Right lung (tissue), 2 donors: ENCODE measurements at regions not wholly inside any gene's neighbourhood (a gene's known extent, or its start where the extent isn't known, plus 50 kb on each side); places are given as distances from the start of the nearest gene placed in this dataset.
"Not testable (repeated sequence)": the region's sequence is repeated elsewhere in the genome, so short reads cannot be mapped to it uniquely, and the experiment has no call there.

Experiments
- DNase-seq, 2 donors: peaks; one replicate each; pipeline ENCODE4 v3.0.0-alpha.2; 2013

GRCh38 chr20:29687438-29687837 is 1570.0 kb upstream of the DEFB115 start:
- DNase-seq: no peak

DNA sequence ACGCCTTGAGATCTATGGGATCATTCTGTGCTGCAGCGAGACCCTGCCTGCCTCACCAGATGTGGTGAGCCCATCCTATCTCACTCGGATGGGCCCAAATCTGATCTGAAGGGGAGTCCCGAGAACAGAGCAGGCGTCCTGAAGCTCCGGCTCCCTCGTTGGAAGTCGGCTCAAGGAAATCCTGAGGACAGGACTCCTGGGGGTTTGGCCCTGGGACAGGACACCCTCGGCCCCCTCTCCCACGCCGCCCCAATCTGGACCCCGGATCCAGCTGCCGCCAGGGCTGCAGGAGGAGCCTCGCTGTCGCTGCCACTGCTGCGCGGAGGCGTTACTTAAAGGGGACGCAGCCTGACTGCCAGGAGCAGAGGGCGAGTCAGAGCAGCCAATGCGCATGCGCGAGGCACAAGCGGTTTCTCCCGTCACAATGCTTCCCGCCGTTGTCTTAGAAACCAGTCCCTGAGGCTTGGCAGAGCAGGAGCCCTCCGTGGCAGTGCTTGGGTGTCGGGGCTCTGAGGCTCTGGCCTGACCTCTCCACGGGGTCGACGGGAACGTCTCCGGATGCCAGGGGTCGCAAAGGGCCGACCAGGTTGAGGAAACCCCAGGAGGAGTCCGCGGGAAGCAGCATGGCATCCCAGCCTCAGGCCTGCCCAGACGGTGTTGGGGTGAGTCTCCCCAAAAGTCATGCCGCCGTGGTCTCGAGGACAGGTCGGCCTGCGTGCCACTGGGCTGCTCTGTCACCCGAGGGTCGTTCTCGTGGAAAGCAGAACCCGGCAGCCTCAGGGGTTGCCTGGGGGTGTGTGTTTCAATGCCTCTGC is 1567.8 kb upstream of the DEFB115 start:
- DNase-seq: no peak

- no peak for DNase-seq
Measured at GRCh38 chr20:29690274-29690673, 1567.2 kb upstream of the DEFB115 start.

DNA sequence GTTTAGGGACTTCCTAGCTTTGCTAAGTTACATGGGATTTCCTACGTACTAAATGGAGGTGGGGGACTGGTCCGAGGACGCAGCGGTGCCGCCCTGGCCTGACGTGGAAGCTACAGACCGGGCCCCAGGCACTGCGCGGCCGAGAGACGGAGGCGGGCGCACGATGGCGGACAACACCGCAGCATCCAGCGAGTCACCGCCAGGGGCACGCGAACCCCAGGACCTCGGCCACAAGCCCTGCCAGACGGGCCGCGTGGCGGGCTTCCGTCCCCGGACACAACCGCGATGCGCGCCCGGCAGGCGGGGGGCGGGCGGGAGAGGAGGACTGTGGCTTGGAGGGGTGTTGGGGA is 1516.9 kb upstream of the DEFB115 start:
- DNase-seq: no peak

GRCh38 chr20:29740951-29741593 is 1516.4 kb upstream of the DEFB115 start:
- DNase-seq: no peak

GRCh38 chr20:29741594-29741893 is 1515.9 kb upstream of the DEFB115 start:
- no peak for DNase-seq

- no peak for DNase-seq
Measured at GRCh38 chr20:29741894-29742698, 1515.4 kb upstream of the DEFB115 start.

DNA sequence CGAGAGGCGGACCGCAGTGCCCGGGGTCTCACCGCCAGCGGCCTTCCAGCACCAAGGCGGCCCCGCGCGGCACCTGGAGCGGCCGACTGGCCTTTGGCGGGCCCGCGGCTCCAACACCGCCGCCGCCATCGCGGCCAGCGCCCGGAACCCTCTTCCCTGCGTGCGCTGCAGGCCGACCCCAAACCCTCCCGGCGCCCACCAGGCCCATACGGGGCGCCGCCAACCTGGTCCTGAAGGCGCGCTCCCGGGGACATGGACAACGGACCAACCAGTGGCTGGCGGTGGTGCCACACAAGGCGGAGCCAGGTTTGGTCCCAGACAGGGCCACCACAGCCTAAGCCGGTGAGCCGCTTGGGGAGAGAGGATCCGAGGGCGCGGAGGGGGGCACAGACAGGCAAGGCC is 1514.8 kb upstream of the DEFB115 start:
- DNase-seq: no peak

GRCh38 chr20:29743101-29743931 is 1514.1 kb upstream of the DEFB115 start:
- DNase-seq: no peak

- DNase-seq: no peak
Measured at GRCh38 chr20:29744071-29744470, 1513.4 kb upstream of the DEFB115 start.

DNA sequence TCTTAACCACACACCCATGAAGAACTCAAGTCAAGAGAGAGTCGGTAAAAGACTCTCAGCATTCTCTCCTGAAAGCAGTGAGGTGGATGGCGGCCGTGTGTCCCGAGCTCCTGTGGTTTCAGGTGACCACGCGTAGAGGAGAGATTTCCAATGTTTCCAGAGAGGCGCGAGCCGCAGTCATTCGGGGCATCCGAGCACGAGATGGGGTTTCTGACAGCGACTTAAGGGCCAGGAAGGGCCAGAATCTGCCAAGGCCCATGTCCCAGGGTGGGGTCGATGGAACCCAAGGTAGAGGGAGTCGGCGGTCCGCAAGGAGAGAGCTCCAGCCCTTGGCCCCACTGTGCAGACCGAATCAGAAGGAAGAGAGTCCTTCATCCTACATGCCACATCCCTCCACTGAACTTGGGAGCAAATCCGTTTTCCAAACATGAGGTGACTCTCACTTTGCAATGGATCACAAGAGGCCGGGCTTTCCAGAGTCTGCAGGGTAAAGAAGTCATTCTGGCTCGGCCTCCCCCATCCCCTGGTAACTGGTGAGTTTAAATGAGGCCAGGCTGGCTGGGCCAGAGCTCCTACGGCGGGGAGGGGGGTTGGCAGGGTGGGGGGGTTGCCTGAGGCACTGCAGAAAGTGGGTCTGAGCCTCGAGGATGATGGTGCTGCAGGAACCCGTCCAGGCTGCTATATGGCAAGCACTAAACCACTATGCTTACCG is 1511.8 kb upstream of the DEFB115 start:
- DNase-seq: not testable (repeated sequence)

DNA sequence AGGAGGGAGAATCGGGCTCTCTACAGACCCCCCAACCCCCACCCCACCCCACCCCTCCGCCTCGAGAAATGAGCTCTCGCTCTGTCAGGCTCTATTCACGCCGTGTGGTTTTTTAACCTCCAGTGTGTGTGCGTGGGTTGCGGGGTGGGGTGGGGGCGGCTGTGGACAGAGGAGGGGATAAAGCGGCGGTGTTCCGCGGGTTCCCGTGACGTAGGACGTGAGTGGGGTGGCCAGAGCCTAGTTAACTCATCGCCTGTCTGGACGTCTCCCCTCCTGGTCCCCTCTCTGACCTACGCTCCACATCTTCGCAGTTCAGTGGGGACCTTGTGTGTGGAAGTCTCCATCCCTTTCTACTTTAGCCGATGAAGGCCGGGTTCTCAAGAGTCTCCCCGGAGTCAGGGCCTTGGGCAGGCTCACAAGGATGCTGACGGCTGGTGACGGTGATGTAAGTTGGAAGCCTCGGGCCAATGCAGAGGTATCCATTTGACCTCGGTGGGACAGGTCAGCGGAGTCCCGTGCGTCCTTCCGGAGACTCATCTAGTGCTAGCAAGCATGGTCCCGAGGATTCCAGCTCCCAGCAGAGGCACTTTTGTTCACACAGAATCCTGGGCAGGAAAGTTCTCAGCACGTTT is 1507.1 kb upstream of the DEFB115 start:
- DNase-seq: no peak

DNA sequence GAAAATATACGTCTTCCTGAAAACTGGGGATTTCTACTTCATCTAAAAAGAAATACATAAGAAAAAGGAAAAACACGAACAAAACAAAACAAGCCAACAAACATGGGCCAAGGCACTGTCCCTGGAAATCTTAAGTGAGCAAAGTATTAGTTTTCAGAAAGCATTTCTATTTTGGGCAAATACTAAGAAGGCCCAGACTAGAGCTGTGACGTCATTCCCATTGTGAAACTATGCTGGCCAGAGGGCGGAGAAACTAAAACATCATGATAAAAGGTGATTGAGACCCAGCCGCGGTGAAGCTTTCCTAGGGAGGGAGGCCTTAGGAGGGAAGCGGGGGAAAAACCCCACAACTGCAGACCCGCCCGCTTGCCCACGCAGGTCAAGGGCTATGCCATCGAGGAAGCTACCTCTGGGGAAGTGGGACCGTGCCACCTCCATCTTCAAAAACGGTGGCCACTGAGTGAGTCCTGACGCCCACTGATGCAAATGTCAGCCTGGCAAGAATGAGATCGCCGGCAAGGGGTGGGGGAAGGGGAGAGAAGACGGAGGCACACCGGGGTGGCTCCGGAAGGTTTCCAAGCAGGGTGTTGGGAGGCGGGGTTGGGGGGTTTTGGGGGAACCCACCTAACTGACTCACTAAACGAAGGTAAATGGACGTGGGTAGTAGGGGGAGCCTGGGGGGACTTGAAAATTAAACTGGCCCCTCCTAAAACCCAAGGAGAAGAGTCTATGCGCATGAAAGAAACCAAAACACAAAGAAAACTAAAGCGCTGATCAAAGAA is 1504.6 kb upstream of the DEFB115 start:
- DNase-seq: not testable (repeated sequence)

DNA sequence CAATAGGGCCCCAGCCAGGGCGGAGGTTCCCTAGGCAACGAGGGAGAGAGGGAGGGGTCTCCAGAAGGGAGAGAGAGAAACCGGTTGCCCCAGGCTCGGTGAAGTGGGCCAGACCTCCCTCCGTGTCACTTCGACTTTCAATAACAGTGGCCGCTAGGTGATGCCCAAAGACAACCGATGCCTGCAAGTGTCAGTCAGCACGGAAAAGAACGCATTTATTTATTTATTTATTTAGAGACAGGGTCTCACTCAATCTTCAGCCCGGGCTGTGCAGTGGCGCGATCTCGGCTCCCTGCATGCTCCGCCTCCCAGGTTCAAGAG is 1504.1 kb upstream of the DEFB115 start:
- DNase-seq: not testable (repeated sequence)

GRCh38 chr20:29753879-29754278 is 1503.6 kb upstream of the DEFB115 start:
- not testable (repeated sequence) for DNase-seq

DNA sequence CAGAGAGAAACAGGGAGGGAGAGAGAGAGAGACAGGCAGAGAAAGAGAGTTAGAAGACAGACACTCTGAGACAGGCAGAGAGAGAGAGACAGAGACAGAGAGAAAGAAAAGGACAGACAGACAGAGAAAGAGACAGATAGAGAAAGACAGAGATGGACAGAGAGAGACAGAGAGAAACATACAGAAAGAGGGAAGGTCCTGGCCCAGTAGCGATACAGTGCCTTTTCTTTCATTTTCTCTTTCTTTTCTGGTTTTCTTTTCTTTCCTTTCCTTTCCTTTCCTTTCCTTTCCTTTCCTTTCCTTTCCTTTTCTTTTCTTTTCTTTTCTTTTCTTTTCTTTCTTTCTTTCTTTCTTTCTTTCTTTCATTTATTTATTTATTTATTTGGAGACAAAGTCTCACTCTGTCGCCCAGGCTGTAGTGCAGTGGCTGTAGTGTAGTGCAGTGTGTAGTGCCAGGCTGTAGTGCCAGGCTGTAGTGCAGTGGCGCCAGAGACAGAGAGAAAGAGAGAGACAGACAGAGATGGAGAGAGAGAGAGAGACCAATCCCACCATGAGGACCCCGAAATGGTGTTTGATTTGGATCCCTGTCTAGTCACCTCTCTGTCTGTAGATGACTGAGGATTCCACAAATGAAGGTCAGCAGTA is 1501.5 kb upstream of the DEFB115 start:
- not testable (repeated sequence) for DNase-seq

DNA sequence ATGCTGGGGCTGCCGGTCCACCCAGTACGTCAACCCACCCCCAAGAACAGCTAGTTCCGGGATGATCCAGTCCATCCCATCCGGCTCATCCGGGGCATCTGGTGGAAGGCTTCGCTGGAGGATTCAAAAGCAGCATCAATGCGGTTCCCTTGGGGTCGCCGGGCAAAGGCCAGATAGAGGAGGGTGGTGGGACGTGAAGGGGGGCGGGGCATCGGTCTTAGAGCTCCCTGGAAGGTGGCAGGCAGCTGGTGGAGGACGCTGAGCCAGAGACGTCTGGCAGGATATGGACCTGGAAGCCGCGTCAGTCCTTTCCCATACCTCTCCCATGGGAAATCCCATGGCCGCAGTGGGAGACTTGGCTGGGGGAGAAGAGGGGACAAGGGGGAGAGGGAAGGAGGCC is 1500.8 kb upstream of the DEFB115 start:
- no peak for DNase-seq

DNA sequence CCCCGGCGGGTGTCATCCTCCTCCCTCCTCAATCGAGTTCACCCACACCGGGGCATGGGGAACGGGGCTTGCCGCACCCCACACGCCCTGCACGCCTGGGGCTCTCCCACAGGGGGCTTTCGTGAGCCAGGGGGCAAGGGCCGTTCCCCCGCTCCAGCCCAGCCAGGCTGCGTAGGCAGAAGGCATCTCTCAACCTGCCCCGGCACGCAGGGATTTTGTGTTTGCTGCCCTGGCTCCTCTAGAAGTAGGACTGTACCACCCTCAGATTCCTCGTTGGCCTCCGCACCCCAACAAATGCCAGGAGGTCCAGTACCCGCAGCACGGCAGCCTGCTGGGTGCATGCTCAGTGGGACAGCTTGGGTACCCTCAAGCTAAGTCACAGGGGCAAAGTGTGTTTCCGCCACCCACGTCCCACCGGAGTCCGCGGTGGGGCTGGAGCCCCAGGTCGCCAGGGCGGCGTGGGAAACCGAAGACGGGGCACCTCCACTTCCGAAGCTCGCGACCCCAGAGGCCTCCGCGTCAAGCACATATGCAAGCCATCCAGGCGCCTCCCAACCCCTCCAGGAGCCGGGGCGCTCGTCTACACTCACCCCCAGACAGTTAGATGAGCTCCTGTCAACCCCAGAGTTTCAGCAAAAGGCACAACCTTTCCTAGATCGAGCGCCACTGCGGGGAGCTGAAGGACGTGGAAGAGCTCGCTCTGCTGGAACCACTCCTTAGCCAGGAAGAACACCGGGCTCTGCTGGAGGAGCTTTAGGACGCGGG is 1495.7 kb upstream of the DEFB115 start:
- DNase-seq: not testable (repeated sequence)

GRCh38 chr20:29762620-29763019 is 1494.8 kb upstream of the DEFB115 start:
- no peak for DNase-seq
